Posterior cingulate gyrus (tissue), 11 donors: ENCODE measurements at regions not wholly inside any gene's neighbourhood (a gene's known extent, or its start where the extent isn't known, plus 50 kb on each side); places are given as distances from the start of the nearest gene placed in this dataset.
"Not testable (repeated sequence)": the region's sequence is repeated elsewhere in the genome, so short reads cannot be mapped to it uniquely, and the experiment has no call there.

Experiments
- DNase-seq, 10 donors: peaks; one replicate each; pipeline versions ENCODE4 v3.0.0 to v3.0.0-alpha.2; 2020 to 2021; ENCODE audit warnings: mixed read lengths in 3 of 10
- intact Hi-C: fragments of 100-400 bp; cut with DNase I; formaldehyde crosslinking; loops from one replicate; pipeline ENCODE4 v1.15.1; 2023

DNA sequence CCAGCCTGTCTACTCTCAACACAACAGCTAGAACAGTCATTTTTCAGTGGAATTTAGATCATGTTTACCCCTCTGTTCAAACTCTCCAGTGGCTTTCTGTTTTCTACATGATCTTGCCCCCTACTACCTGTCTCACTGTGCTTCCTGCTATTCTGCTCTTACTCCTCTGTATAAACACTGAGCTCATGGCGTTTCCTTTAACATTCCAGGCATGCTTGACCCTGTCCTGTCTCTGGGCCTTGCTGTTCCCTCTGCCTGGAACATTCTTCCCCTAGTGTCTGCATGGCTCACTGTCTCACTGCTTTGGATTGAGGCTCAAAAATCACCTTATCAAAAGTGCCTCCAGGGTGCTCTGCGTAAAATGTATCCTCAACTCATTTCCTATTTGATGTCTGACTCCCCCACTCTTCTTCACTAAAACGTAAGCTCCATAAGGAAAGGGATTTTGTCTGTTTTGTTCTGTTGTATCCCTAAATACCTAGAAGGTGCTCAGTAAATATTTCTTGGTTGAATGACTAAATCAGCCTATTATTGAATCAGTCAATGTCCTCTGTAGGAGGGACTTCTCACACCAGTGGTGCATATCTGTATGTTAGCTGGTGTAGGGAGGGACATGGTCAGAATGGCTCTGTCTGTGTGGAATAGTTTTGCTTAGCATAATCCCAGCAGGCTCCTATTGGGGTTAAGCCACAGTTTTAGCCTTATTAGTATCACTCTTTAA lies 78.0 kb upstream of the VKORC1L1 start:
- DNase-seq, intact Hi-C loops: not testable (repeated sequence)

DNA sequence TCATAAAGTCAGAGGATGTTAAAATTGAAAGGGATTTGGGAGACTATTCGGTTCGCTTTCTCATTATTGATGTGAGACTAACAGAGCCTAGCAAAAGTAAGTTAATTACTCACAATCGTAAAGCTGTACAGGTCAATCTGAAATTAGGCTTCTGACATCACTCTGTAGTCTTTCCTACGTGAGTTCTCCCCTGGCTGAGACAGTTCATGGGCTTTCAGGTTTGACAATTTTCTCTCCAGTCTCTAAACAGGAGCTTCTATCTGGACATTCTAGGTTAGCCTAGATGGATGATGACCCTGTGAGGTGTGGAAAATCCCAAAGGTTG lies 77.5 kb upstream of the VKORC1L1 start:
- DNase-seq, intact Hi-C loops: not testable (repeated sequence)

DNA sequence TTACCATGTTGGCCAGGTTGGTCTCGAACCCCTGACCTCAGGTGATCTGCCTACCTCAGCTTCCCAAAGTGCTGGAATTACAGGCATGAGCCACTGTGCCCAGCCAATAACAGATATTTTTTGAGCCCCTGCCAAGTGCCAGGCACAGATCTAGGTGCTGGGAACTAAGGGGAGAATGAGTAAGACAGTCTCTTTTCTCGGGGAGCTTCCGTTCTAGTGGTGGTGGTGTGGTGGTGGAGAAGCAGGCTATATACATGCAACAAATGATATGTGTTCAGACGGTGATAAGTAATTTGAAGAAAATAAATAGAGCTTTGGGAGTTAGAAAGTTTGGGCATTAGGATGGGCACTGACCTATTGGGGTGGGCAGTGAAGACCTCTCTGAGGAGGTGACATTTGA lies 76.7 kb upstream of the VKORC1L1 start:
- DNase-seq = no peak
- intact Hi-C loops = no loop called here

DNA sequence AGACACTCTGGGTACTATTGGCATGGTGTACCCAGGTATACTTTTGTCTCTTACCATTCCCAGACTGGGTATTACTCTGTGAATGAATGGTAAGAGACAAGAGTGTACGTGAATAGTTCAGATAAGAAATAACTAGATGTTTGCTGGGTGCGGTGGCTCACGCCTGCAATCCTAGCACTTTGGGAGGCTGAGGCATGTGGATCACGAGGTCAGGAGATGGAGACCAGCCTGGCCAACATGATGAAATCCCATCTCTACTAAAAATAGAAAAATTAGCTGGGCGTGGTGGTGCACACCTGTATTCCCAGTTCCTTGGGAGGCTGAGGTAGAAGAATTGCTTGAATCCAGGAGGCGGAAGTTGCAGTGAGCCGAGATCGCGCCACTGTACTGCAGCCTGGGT lies 75.8 kb upstream of the VKORC1L1 start:
- intact Hi-C loops, DNase-seq: not testable (repeated sequence)

DNA sequence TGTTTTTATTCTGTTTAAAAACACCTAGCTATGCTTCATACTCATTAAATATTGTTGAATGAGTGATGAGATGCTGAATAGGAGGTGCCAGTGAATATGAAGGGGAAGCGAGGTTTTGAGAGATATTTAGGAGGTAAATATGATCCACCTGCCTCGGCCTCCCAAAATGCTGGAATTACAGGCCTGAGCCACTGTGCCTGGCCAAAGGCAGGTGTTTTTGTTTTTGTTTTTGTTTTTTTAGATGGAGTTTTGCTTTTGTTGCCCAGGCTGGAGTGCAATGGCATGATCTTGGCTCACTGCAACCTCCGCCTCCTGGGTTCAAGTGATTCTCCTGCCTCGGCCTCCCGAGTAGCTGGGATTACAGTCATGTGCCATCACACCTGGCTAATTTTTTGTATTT lies 75.3 kb upstream of the VKORC1L1 start:
- DNase-seq, intact Hi-C loops: not testable (repeated sequence)

DNA sequence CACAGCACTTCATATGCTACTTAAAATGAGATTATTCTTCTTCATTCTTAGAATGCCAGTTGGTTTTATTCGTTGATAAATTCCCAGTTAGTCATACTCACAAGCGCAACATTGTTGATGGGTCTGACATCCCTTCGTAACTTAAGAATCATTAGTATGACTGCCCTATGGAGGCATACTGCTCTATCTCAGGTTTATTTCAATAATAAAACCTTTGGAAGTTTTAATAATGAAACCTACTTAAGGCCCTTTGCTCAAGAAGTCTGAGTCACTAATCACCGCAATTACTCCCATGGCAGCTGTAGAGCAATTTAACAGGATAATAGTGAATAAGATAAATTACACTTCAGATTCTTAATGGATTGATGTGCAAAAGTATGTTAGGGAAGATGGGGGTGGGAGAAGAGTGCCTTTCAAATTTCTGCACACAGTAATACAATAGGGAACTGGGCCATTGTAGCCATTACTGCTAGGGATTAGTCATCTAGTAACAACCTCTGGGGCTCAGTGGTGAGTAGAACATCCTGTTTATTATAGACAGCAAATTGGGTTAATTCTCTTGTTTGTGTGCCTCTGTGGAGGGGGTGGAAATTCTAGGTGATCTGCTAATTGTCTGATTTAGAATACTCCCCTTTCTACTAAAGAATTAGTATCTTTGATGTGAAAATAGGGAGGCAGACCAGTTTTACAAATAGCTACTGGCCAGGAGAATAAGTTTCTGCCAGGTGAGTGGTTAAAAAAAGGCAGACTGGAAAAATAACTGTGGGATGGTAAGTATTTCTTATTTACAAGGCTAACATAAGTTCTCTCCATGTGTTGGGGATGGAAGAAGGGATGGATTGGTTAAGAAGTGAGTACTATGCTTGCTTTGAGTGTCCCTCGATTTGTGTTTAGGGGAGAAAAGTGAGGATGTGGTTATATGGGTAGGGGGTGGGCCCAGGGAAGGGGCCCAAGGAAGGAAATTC lies 74.5 kb upstream of the VKORC1L1 start:
- no peak for DNase-seq

DNA sequence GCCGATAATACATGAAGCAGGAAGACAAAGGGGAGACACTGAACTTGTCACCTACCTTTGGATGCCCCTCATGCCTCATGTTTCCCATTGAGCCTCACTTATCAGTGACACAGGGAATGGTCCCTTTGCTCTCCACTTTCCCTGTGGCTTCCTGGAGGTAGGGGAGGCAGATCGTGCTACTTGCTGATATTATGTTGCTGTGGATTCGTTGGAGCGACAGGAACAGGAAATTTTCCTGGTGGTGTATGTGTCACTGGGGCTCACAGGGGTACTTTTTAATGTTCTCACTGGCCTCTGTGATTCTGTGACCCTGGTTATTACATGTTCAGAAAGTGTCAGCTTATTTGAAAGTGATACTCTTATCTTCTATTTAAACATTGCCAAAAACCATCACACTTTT lies 72.7 kb upstream of the VKORC1L1 start:
- peak in 1 of 10 donors; percentile 7 for DNase-seq
- intact Hi-C loops = not testable (repeated sequence)

More for the DNA sequence above, 74.5 kb upstream of the VKORC1L1 start:
- intact Hi-C loops = no loop called here

DNA sequence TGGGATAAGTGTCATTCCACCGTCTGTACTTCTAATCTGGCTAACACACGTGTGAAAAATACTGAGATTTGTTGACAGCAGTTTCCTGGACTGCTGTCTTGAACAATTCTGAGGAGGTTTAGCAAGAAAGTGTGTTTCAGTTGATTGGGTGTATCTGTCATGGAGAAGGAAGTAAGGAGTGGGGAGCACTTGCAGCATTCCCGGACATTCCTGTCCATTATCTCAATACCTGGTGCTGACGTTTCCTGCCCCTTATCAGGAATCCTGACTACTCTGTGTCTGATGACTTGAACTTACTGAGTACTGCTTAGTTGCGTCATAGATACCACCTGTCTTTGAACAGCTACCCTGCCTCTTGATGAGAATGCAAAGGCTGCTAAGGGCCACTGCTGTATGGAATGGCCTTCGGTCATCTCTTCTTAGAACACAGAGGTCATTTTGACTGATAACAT lies 72.0 kb upstream of the VKORC1L1 start:
- no peak for DNase-seq
- intact Hi-C loops = no loop called here

DNA sequence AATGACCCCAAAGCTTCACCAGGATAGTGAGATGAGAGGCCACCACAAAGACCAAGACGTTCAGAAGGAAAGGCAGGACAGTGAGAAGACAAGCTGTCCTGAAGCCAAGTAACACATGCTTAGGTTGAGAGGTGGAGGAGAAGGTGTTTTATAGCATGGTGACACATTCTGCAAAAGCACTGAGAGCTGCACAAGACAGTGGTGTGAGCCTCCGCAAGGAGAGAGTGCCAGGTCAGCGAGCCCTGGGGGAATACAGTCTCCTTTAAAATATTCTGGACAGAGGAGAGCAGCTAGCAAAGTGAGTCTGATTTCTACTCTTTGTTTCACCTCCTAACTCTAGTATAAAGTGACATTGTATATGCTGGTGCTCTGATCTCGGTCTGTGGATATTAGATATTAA lies 68.0 kb upstream of the VKORC1L1 start:
- intact Hi-C loops = no loop called here
- DNase-seq = no peak

DNA sequence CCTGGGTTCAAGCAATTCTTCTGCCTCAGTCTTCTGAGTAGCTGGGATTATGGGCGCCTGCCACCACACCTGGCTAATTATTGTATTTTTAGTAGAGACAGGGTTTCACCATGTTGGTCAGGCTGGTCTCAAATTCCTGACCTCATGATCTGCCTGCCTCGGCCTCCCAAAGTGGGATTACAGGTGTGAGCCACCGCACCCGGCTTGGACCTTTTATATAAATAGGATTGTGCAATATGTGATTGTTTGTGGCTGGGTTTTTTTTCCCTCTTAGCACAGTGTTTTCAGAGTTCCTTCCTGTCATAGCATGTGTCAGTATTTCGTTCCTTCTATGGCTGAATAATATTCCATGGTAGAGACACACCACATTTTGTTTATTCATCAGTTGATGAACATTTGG lies 65.8 kb upstream of the VKORC1L1 start:
- DNase-seq, intact Hi-C loops: not testable (repeated sequence)

DNA sequence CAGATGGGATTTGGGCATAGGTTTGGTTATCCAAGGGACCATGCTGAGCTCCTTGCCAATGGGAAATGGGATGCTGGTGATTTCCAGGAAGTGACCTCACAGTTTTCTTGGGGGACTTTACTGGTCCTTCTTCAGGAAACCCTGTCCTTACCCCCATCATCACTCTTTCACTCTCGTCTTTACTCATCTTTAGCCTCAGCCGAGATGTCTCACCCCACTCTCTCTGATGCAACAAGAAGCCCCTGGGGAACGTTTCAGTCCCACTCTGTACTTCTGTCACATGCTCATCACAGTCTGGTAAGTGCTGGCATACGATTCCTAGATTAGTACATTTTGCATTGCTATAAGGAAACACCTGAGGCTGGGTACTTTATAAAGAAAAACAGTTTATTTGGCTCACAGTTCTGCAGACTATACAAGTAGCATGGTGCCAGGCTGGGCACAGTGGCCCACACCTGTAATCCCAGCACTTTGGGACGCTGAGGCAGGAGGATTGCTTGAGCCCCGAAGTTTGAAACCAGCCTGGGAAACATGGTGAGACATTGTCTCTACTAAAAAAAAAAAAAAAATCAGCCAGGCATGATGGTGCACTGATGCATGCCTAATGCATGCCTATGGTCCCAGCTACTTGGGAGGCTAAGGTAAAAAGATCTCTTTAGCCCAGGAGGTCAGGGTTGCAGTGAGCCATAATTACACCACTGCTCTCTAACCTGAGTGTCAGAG lies 63.5 kb upstream of the VKORC1L1 start:
- no peak for DNase-seq
- intact Hi-C loops = no loop called here

DNA sequence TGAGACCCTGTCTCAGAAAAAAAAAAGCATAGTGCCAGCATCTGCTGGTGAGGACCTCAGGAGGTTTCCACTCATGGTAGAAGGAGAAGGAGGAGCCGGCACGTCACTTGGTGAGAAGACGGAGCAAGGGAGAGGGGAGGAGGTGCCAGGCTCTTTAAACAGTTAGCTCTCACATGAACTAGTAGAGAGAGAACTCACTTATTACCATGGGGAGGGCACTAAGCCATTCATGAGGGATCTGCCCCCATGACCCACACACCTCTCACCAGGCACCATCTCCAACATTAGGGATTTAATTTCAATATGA lies 62.9 kb upstream of the VKORC1L1 start:
- DNase-seq = no peak
- intact Hi-C loops = no loop called here

DNA sequence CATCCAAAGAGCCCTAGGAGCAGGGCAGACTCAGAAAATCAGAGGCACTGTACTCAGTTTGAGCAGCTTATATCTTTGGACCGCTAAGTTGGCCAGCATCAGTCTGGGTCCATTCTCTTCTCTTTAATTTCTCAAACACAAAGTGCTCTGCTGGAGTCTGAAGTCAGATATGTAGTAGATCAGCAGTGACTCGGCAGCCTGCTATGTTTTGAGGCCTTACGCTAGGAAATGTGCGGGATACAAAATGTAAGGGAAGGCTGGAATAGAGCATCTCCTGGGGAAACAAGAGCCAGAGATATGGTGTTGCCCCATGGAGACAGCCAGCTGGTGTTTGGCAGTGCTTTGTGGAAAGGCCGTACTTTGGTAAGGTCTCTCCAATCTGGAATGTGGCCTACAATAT lies 60.6 kb upstream of the VKORC1L1 start:
- intact Hi-C loops = no loop called here

DNA sequence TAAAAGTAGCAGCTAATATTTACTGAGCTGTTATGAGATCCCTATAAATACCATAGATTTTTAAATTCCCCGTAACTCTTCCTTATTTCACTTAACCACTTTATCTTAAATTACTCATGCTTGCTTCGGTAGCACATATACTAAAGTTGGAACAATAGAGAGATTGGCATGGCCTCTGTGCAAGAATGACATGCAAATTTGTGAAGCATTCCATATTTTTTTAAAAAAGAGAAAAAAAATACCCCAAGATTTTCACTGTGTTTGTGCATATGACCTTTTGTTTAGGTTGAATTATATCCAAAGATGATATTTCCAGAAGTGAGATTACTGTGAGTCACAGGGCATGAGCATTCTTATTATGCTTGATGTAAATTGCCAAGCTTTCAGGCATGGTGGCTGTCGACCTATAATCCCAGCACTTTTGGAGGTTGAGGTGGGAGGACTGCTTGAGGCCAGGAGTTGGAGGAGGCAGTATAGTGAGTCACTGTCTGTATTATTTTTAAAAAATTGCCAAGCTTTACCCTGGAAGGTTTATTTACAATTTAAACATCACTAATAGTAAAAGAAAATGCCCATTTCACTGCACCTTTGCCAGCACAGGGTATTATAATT lies 58.2 kb upstream of the VKORC1L1 start:
- intact Hi-C loops = not testable (repeated sequence)

More for the DNA sequence above, 60.6 kb upstream of the VKORC1L1 start:
- no peak for DNase-seq

DNA sequence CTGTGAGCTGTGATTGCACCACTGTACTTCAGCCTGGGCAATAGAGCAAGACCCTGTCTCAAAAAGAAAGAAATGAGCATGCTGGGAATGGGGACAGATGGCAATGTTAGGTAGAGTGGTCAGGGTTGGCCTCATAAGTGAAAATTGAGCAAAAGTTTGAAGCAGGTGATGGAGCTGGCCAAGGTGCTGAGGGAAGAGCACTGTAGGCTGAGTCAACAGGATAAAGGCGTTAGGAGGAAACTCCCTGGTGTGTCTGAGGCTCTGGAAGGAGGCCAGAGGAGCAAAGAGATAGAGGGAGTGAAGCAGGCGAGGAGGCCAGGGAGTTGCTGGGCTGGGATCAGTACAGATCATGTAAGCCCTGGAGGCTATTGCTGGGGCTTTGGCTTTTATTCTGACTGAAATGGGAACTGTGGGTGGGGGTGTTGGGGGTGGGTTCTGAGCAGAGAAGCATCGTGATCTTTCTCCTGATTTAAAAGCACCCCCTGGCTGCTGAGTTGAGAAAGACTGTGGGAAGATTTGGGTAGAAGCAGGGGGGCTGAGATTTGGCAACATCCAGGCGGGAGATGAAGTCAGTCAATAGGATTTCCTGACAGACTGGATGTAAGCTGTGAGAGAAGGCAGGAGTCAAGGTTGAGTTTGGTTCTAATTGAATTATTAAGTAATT lies 52.5 kb upstream of the VKORC1L1 start:
- intact Hi-C loops = no loop called here
- no peak for DNase-seq

More for the DNA sequence above, 58.2 kb upstream of the VKORC1L1 start:
- DNase-seq = not testable (repeated sequence)
